Neural cell (in vitro differentiated cells): ENCODE measurements at regions not wholly inside any gene's neighbourhood (a gene's known extent, or its start where the extent isn't known, plus 50 kb on each side); places are given as distances from the start of the nearest gene placed in this dataset.

Experiments used
- H2AFZ ChIP-seq: fragments of 200-600, 300-800 bp; sonication (generic), shearing (Covaris generic); 2 replicates; pipeline ENCODE4 v1.6.0; 2014; ENCODE audit warnings: low read depth, mild to moderate bottlenecking, antibody characterized with exemption, low read length, moderate library complexity
- H3F3A ChIP-seq: fragments of 200-600 bp; shearing (Covaris generic); 2 replicates; pipeline ENCODE4 v1.6.1; 2016; ENCODE audit warnings: mild to moderate bottlenecking, moderate library complexity, mixed read lengths, antibody characterized with exemption, low read length; ENCODE audit not compliant: insufficient read depth, poor library complexity, severe bottlenecking
- H3K27ac ChIP-seq: fragments of 200-600, 300-800 bp; sonication (generic), shearing (Covaris generic); 2 replicates; pipeline ENCODE4 v1.5.1; 2014; ENCODE audit warnings: mild to moderate bottlenecking, low read length, moderate library complexity
- H3K27me3 ChIP-seq: fragments of 300-800, 200-600 bp; sonication (generic), shearing (Covaris generic); 2 replicates; pipeline ENCODE4 v1.6.0; 2014; ENCODE audit warnings: mild to moderate bottlenecking, low read depth, low read length, moderate library complexity; ENCODE audit not compliant: insufficient read depth
- H3K36me3 ChIP-seq: fragments of 300-800, 200-600 bp; sonication (generic), shearing (Covaris generic); 2 replicates; pipeline ENCODE4 v1.5.1; 2014; ENCODE audit warnings: mild to moderate bottlenecking, antibody characterized with exemption, low read length, moderate library complexity; ENCODE audit not compliant: insufficient read depth
- H3K4me2 ChIP-seq: fragments of 300-800, 200-600 bp; sonication (generic), shearing (Covaris generic); 2 replicates; pipeline ENCODE4 v1.6.0; 2014; ENCODE audit warnings: mild to moderate bottlenecking, low read length
- H3K4me3 ChIP-seq: fragments of 300-800, 200-600 bp; sonication (generic), shearing (Covaris generic); 2 replicates; pipeline ENCODE4 v1.5.1; 2014; ENCODE audit warnings: mild to moderate bottlenecking, low read length, moderate library complexity
- H3K79me2 ChIP-seq: fragments of 200-600 bp; shearing (Covaris generic); replicated peaks from 2 replicates; pipeline ENCODE4 v1.6.0; 2014; ENCODE audit warnings: mild to moderate bottlenecking, low read length, moderate library complexity; ENCODE audit not compliant: insufficient read depth
- H3K9ac ChIP-seq: fragments of 300-800, 200-600 bp; sonication (generic), shearing (Covaris generic); 2 replicates; pipeline ENCODE4 v1.6.1; 2016; ENCODE audit warnings: mild to moderate bottlenecking, low read length, mixed read lengths
- H3K9me2 ChIP-seq: fragments of 200-600 bp; shearing (Covaris generic); 2 replicates; pipeline ENCODE4 v1.6.1; 2016; ENCODE audit warnings: mild to moderate bottlenecking, low read length, mixed read lengths; ENCODE audit not compliant: insufficient read depth
- H3K9me3 ChIP-seq: fragments of 200-600, 300-800 bp; sonication (generic), shearing (Covaris generic); 2 replicates; pipeline ENCODE4 v1.6.1; 2016; ENCODE audit warnings: mild to moderate bottlenecking, mixed run types, low read length, moderate library complexity, mixed read lengths
- H4K20me1 ChIP-seq: fragments of 200-600 bp; shearing (Covaris generic); 2 replicates; pipeline ENCODE4 v1.6.1; 2016; ENCODE audit warnings: mild to moderate bottlenecking, mixed run types; ENCODE audit not compliant: insufficient read depth
- CTCF ChIP-seq: fragments of 450-650 bp; IDR thresholded peaks from 2 replicates; pipeline ENCODE4 v1.5.1; 2014; ENCODE audit warnings: antibody characterized with exemption, mild to moderate bottlenecking, moderate library complexity; ENCODE audit not compliant: poor library complexity, severe bottlenecking
- EP300 ChIP-seq: fragments of 450-650 bp; conservative IDR thresholded peaks from 2 replicates; pipeline ENCODE4 v1.6.1; 2014; ENCODE audit warnings: antibody characterized with exemption, mild to moderate bottlenecking, moderate library complexity; ENCODE audit not compliant: poor library complexity, severe bottlenecking
- EZH2 ChIP-seq: fragments of 200-600, 300-800 bp; shearing (Covaris generic), sonication (generic); IDR thresholded peaks from 2 replicates; pipeline ENCODE4 v1.6.1; 2014; ENCODE audit warnings: antibody characterized with exemption, low read length, borderline replicate concordance, mild to moderate bottlenecking; ENCODE audit not compliant: insufficient read depth, poor library complexity, severe bottlenecking
- MXI1 ChIP-seq: fragments of 450-650 bp; conservative IDR thresholded peaks from 2 replicates; pipeline ENCODE4 v1.6.1; 2014; ENCODE audit warnings: antibody characterized with exemption, mild to moderate bottlenecking; ENCODE audit not compliant: poor library complexity, severe bottlenecking
- POLR2AphosphoS5 ChIP-seq: IDR thresholded peaks from 2 replicates; pipeline ENCODE4 v1.6.1; 2012
- RAD21 ChIP-seq: fragments of 450-650 bp; conservative IDR thresholded peaks from 2 replicates; pipeline ENCODE4 v1.6.1; 2014; ENCODE audit warnings: antibody characterized with exemption, mild to moderate bottlenecking, moderate library complexity
- REST ChIP-seq: IDR thresholded peaks from 2 replicates; pipeline ENCODE4 v1.6.1; 2012; ENCODE audit warnings: borderline replicate concordance
- SMC3 ChIP-seq: fragments of 450-650 bp; conservative IDR thresholded peaks from 2 replicates; pipeline ENCODE4 v1.6.1; 2014; ENCODE audit warnings: antibody characterized with exemption, mild to moderate bottlenecking, moderate library complexity; ENCODE audit not compliant: poor library complexity
- TAF1 ChIP-seq: IDR thresholded peaks from 2 replicates; pipeline ENCODE4 v1.6.1; 2012; ENCODE audit warnings: low read depth

- TF ChIP-seq EZH2: no peak
- no peak for TF ChIP-seq SMC3
Observed at GRCh38 chr13:88223958-88224357, 552.8 kb downstream of the SLITRK5 start (continued).

- no peaks in the 10 kb centered on the region for H3K9me2 ChIP-seq
Observed at GRCh38 chr13:88235441-88235840, 564.3 kb downstream of the SLITRK5 start.

GRCh38 chr13:88246239-88246638, 575.1 kb downstream of the SLITRK5 start:
- Histone ChIP-seq H3K79me2 (no peaks in the 10 kb centered on the region), H4K20me1 (no peaks in the 10 kb centered on the region)

More at GRCh38 chr13:88235441-88235840, 564.3 kb downstream of the SLITRK5 start:
- H3K79me2 ChIP-seq: no peaks in the 10 kb centered on the region
- H2AFZ ChIP-seq: no peak overlapping the region
- no peak overlapping the region for H3K4me3 ChIP-seq
- TF ChIP-seq EP300: no peak
- TF ChIP-seq REST: no peak
- no peak for TF ChIP-seq POLR2AphosphoS5
- no peak for TF ChIP-seq EZH2
- no peak for TF ChIP-seq MXI1
- H3K27me3 ChIP-seq: no peaks in the 10 kb centered on the region
- H3K27ac ChIP-seq: no peak overlapping the region
- H3K36me3 ChIP-seq: no peaks in the 10 kb centered on the region
- no peaks in the 10 kb centered on the region for H3K9me3 ChIP-seq
- no peaks in the 10 kb centered on the region for H4K20me1 ChIP-seq
- H3F3A ChIP-seq: no peaks in the 10 kb centered on the region
- H3K9ac ChIP-seq: no peak overlapping the region
- no peak overlapping the region for H3K4me2 ChIP-seq

More at GRCh38 chr13:88246239-88246638, 575.1 kb downstream of the SLITRK5 start:
- TF ChIP-seq SMC3 (no peak), POLR2AphosphoS5 (no peak), EP300 (no peak), MXI1 (no peak), TAF1 (no peak), REST (no peak), RAD21 (no peak), EZH2 (no peak), CTCF (no peak)
- Histone ChIP-seq H3K9me2 (no peaks in the 10 kb centered on the region), H3K4me3 (no peak overlapping the region), H3F3A (no peaks in the 10 kb centered on the region), H3K9ac (no peak overlapping the region), H3K9me3 (no peaks in the 10 kb centered on the region), H2AFZ (no peak overlapping the region), H3K27ac (no peak overlapping the region), H3K4me2 (no peak overlapping the region), H3K27me3 (no peaks in the 10 kb centered on the region), H3K36me3 (no peaks in the 10 kb centered on the region)
